DND-41 (cell line): ENCODE measurements at regions not wholly inside any gene's neighbourhood (a gene's known extent, or its start where the extent isn't known, plus 50 kb on each side); places are given as distances from the start of the nearest gene placed in this dataset.

Source experiments
- CTCF ChIP-seq: IDR thresholded peaks from 2 replicates; pipeline ENCODE4 v1.5.1; 2012; ENCODE audit warnings: borderline replicate concordance, low read length, moderate library complexity, mild to moderate bottlenecking; ENCODE audit not compliant: poor library complexity, severe bottlenecking; ENCODE audit errors: extremely low read depth
- EZH2 ChIP-seq: IDR thresholded peaks from 3 replicates; pipeline ENCODE4 v1.6.1; 2012; ENCODE audit warnings: borderline replicate concordance, low read depth, mild to moderate bottlenecking, moderate library complexity, low read length, inconsistent platforms; ENCODE audit not compliant: severe bottlenecking

DNA sequence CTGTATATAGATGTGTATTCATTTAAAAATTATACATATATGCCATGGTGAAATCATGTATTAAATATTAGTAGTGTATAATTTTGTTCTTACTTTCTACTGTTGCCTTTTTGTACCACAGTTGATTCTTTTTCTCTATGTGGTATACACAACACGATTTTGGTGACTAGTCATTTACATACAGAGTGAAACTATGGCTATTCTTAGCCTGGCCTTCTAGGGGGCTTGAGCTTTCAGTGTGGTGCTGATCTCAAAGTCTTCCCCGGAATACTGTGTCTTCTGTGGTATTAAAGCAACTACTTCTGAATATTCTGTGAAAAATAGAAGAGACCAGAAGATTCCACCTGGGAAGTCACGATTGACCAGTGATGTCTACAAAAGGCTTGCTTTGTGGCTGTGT is 301.9 kb downstream of the UTRN start:
- TF ChIP-seq EZH2 = no peak
- TF ChIP-seq CTCF = no peak
